GM10248 (cell line): ENCODE measurements at regions not wholly inside any gene's neighbourhood (a gene's known extent, or its start where the extent isn't known, plus 50 kb on each side); places are given as distances from the start of the nearest gene placed in this dataset.
"Not testable (repeated sequence)": the region's sequence is repeated elsewhere in the genome, so short reads cannot be mapped to it uniquely, and the experiment has no call there.

Source experiments
- CTCF ChIA-PET: fragments of 300-600 bp; sonication (Branson Sonifier 250); formaldehyde crosslinking; extraction: SDS; loops from one replicate; lab custom pipeline; 2021; ENCODE audit warnings: antibody characterized with exemption; lab: Yijun Ruan, JAX
- POLR2A ChIA-PET: fragments of 350-650 bp; sonication (Branson Sonifier 250); formaldehyde crosslinking; extraction: SDS; loops from one replicate; lab custom pipeline; 2020; ENCODE audit warnings: antibody characterized with exemption; lab: Yijun Ruan, JAX
- DNase-seq: peaks from one replicate; pipeline ENCODE4 v3.0.0; 2012; ENCODE audit errors: extremely low spot score
- CTCF ChIP-seq: IDR thresholded peaks from 2 replicates; pipeline ENCODE4 v1.5.1; 2012; ENCODE audit warnings: mild to moderate bottlenecking, low read depth; ENCODE audit errors: extremely low read depth, missing control alignments, control extremely low read depth

- no peak for DNase-seq
These were observed 115.5 kb upstream of the CALCR start for GRCh38 chr7:93690021-93690420.

DNA sequence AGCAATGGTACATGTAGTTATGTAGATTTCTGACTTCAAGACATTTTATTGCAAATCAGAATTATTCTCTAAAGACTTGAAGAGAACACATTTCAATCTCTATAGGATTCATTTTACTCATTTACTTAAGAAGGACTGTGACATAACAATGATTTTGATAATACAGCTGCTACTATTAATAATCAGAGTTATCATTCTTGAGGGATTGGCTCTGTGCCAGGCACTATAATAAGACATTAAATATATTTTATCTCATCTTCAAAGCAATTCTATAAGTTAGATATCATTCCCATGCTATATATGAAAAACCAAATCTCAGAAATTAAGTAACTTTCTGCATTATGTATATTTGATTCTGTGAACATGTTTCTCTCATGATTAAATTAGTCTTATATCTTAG lies 103.7 kb upstream of the CALCR start:
- ChIA-PET CTCF (interaction anchor here (0.9 kb wide), 1 partner anchor 8 kb away, joined by 3 read pairs; no protein-coding TSS in a partner anchor), POLR2A (no interaction called here)
- DNase-seq: no peak
- TF ChIP-seq CTCF: no peak

More at GRCh38 chr7:93690021-93690420, 115.5 kb upstream of the CALCR start:
- CTCF ChIA-PET: interaction anchor here (1.3 kb wide), 1 partner anchor 26 kb away, joined by 4 read pairs; no protein-coding TSS in a partner anchor
- TF ChIP-seq CTCF: no peak
- POLR2A ChIA-PET: no interaction called here

- POLR2A ChIA-PET: no interaction called here
- CTCF ChIA-PET: no interaction called here
- TF ChIP-seq CTCF: no peak
- DNase-seq: no peak
These were observed 89.2 kb upstream of the CALCR start for GRCh38 chr7:93663561-93664299.

- CTCF ChIA-PET, POLR2A ChIA-PET, DNase-seq: not testable (repeated sequence)
These were observed 83.6 kb upstream of the CALCR start for GRCh38 chr7:93658163-93658562.

DNA sequence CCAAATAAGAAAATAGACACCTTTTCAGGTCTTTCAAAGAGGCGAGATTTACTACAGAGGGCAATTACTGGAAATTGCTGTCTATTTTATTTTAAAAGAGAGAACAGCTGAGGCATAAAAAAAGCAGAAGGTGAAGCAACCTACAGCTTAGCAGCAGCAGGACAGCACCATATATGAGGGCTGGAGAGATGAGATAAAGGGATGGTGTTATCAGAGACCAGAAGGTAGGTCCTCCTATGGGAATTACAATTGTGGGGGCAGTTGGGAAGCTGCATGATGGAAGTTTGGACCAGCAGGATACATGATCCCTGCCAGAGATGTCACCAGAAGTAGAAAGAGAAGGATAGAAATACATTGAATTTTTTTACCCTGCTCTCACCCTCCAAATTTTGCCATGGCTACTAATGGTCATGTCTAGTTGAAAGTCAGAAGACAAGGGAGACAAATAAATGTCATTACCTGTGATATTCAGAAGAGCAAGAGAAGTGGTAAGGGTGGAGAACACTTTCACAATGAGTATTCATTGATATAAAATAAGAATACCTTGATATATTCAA lies 77.2 kb upstream of the CALCR start:
- TF ChIP-seq CTCF: no peak
- ChIA-PET POLR2A (no interaction called here), CTCF (no interaction called here)
- DNase-seq: no peak

DNA sequence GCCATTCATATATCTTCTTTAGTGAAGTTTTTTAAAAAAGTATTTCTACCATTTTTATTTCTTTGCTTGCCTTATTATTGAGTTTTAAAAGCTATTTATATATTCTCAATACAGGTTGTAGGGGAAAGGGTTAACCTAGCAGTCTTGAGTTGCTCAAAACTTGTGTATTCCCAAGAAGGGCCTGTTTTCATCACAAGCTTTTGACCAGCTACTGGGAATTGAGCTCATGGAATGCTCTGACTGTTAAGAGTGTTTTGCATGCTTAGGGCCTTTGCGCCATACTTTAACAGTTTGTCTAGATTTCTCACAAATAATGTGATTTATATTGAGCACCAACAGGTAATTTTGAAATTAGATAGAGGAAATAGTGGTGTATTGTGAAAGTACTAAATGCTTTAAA lies 72.0 kb upstream of the CALCR start:
- DNase-seq: no peak
- no peak for TF ChIP-seq CTCF
- ChIA-PET CTCF (no interaction called here), POLR2A (no interaction called here)

DNA sequence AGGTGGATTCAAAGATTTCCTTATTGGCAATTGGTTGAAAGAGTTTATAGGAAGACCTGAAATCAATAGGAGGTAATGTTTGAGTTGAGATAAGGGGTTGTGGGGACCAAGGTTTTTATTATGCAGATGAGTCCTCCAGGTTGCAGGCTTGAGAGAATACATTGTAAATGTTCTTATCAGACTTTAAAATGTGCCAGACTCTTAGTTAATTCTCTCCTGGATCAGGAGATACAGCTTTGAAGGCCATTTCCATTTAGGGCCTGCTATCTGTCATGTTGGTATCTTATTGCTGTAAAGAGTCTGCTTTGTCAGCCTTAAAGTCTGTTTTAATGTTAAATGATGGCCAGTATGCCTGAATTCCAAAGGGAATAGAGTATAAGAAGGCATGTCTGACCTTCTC lies 61.8 kb upstream of the CALCR start:
- no peak for TF ChIP-seq CTCF
- CTCF ChIA-PET: no interaction called here
- no peak for DNase-seq
- POLR2A ChIA-PET: no interaction called here
